ENCODE measurements at regions not wholly inside any gene's neighbourhood (a gene's known extent, or its start where the extent isn't known, plus 50 kb on each side); places are given as distances from the start of the nearest gene placed in this dataset.

DNA sequence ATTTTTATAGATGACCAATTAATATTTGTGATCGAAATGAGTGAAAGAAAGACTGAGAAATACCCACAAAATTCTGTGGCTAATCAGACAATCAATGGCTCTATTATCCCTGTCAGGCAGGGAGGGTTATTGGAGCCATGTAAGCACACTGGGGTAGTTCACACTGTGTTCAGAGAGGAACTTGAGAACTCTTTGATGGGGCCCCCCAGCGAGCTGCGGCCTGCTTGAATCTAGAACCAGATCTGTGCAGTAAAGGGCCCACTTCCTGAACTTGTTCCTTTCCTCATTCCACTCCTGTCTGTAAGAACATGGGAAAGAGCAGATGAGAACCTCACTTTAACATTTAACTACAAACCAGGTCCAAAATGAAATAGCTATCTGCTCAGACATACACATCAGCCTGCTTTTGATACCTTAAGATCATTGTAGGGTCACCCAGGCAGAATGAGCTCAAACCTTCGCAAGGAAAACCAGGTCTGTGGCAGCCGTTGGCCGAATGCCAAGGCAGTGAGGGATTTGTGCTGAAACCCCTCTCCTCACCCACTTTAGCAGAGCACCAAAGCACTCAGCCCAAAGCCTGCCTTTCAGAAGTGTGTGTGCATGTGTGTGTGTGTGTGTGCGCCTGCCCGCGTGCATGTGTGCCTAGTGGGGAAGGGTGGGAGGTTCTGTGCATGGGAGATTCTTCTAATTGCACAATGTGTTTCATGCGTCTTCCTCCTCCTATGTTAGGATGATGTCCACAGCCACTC lies 365.6 kb upstream of the MGMT start:
- no peak for DNase-seq (ENCODE audit: low read depth in 3 of 3)

DNA sequence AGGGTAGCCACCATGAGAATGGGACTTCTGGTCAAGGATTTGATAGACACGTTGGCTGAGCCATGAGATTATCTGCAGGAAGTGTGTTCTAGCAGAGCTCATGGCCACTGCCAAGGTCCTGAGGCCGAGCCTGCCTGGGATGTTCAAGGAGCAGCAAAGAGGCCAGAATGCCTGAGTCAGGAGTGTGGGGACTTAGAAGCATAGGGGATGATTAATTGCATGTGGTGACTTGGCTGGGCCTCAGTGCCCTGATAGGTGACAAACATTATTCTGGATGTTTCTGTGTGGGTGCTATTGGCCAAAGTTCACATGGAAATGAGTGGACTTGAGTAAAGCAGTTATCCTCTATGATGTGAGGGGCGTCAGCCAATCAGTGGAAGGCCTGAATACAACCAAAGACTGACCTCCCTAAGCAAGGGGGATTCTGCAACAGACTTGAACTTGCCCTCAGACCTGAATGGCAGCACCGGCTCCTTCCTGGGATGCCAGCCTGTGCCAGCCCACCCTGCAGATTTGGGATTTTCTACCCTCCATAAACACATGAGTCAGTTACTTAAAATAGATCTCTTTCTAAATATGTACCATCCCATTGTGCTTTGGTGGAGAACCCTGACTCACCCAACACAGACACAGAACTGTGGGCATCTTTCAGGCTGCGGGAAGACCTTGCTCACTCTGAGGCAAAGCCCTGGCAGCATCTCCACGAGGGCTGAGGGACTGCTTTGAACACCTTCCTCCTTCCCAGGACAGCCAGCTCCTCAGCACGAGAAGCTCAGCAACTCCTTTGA lies 363.9 kb upstream of the MGMT start:
- DNase-seq (ENCODE audit: low read depth in 3 of 3), result no peak

DNA sequence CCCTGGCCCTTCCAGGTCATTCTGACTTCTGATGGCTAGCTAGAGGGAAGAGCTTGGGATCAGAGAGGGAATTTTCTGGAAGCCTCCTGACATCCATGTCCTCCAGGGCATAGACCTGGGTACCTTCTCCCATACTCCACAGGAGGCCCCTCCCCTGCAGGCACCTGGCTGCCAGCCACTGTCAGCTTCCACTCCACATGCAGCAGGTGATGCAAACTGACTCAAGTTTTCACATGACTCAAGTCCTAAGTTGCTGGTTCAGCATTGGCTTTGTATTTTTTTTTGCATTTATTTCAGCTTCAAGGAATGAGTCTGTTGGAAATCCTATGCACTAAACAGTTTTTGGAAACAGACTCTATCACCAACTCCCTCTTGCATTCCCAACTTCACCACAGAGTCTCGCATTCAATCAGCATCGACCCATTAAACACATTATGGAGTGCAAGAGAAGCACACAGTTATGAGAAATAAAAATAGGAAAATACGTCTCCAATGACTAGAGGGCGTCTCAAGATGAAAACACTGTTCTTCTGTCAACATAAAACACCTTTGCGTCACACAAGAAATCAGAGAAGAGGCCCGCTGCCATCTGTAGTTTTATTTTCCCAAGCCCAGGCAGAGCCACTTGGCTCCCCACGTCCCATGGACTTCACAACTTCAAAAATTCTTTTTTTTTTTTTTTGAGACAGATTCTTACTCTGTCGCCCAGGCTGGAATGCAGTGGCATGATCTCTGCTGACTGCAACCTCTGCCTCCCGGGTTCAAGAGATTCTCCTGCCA lies 362.6 kb upstream of the MGMT start:
- DNase-seq (ENCODE audit: low read depth in 3 of 3), result no peak

DNA sequence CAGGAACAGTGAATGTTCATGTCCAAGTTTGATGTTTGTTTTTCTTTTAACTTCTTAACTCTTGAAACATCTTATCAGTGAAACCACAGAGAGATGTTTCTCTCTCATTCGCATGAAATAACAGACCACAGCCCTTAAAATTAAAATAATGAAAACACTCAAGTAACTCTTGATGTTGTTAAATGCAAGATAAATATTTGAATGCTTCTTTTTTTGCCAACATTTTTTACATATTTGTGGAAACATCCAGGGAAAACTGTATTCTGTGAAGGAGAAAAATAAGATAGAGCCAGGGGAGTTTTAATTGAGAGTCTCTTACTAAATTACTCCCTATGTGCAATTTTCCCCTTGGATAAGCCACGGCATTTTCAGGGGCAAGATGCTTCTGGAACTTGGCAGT lies 361.8 kb upstream of the MGMT start:
- DNase-seq (ENCODE audit: low read depth in 3 of 3), result no peak

DNA sequence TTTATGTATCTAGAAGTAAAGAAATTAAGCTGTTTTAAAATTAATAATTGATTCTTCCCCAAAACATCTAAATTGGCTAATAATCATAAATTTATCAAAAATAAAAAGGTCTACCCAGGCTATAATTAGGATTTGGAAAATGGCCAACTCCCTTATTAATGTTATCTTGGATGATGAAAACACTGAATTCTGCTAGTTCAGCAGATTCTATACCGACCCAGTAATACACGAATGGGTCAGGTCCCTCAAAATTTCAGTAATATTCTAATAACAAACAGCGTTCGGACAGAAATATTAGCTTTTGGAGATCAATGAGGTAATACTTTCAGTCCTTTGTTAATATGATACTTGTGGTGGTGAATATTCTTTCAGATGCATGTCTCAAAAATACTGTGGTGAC lies 360.7 kb upstream of the MGMT start:
- DNase-seq (ENCODE audit: low read depth in 3 of 3), result no peak

DNA sequence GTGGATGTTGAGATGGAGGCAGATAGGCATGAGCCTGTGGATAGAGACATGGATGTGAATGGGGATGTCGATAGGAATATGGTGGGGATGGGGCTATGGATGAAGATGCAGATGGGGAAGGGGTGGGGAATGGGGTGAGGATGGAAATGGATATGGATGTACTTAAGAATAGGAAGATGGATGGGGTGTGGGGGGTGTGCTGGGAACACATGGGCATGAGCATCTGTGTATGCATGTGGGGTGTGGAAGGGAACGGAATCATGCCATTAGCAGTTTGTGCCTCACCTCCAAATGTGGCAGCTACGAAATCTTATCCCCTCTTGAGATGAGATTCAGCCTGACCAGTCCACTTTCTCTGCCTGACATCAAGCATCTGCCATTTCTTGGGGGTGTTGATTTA lies 359.5 kb upstream of the MGMT start:
- DNase-seq (ENCODE audit: low read depth in 3 of 3), result no peak

DNA sequence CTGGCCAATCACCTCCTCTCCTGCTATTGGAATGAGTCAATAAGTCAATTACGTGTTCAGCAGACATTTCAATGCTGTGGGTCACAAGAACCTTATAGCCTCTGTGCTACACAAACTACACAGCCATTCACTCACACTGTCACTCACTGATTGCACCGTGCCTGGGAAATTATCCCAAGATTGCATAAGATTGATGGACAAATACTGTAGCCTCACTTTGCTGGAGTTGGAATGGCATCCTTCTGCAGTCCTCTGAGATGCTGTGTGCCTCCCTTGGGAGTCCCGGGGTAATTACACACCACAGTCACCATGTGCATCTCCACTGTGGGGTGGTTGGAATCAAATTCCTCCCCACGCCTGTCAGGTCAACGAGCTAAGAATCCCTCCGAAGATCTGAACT lies 358.7 kb upstream of the MGMT start:
- no peak for DNase-seq (ENCODE audit: low read depth in 3 of 3)

DNA sequence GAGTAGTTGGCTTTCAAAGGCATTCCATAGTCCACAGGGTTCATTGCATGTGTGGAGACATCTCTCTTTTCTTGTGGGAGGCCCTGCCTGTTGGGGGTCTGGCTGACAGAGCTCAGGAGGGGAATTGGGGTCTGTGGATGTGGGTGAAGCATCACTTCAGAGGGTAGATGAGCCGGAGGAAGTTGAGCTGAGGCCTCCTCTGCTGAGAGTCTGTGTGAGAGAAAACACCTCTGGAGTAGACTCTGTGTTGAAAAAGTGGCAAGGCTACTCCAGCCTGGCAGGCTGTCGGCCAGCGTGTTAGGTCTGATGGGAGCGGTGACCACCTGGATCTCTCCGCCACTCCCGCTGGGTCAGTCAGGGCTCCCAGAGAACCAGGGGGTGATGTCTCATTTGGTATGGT lies 358.0 kb upstream of the MGMT start:
- DNase-seq (ENCODE audit: low read depth in 3 of 3), result no peak

DNA sequence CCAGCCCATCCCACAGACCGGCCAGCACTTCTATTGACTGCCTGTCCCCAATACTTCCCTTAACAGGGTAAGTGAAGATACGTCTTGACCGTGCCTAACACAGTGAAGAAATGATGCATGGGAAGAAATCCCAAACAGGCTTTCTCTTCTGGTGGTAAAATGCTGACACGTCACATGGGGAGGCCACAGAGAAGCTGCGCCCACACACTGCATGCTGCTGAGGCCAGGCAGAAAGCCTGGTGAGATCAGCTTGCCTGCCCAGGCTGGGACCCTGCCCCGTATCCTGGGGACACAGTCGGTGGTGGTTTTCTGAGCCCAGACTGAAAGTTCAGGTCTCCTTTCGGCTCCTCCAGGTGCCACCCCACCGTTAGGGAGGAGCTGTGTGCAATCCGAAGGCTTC lies 356.3 kb upstream of the MGMT start:
- DNase-seq (ENCODE audit: low read depth in 3 of 3), result no peak

DNA sequence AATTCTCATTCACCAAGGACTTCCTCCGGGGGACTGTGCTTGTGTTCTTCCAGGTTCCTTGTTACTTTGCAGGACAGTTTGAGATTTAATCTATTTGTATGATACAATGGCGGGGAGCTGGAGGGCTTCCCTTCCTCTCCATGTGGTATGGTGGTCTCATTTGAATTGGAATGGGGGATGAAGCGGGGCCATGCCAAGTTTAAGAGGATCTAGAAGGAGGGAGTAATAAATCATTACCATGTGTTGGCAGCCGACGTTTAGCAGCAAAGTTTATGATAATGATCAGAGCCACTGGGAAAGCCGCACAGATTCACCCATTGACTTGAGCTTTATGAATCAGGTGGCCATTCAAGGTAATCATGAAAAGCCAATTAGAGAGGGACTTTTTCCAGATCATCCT lies 355.1 kb upstream of the MGMT start:
- DNase-seq (ENCODE audit: low read depth in 3 of 3), result no peak

DNA sequence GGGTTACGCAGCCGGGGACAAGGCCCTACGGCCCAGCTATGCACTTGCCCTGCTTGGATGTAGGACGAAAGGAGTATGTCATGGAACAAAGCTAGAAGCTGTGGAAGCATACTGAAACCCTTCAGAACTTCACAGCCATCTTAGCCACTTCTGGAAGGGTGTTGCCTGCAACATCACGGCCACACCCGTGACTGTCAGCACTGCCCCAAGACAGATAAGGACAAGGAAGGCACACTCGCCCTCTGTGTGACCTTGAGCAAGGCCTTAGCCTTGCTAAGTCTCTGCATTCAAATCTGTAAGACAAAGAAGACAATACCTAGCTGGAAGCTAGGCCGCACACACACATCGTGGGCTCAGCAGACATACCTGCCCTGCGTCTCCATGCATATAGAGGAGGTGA lies 352.5 kb upstream of the MGMT start:
- DNase-seq (ENCODE audit: low read depth in 3 of 3), result no peak

DNA sequence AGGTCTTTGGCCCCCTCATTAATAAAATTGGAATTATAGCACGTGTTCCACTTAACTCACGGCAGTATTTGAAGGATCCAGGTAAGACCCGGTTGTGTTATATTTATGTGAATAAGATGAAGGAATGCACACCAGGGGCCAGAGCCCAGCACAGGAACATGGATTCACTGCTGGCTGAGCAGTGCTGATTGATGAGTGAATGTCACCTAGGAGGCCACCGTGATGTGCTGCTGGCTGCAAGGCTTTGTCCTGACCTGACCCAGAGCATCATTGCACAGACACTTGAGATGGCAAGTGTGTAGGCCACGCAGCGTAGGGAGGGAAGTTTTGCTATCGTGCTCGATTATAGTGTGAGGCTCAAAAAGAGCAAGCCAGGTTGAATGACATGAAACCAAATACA lies 350.7 kb upstream of the MGMT start:
- no peak for DNase-seq (ENCODE audit: low read depth in 3 of 3)

DNA sequence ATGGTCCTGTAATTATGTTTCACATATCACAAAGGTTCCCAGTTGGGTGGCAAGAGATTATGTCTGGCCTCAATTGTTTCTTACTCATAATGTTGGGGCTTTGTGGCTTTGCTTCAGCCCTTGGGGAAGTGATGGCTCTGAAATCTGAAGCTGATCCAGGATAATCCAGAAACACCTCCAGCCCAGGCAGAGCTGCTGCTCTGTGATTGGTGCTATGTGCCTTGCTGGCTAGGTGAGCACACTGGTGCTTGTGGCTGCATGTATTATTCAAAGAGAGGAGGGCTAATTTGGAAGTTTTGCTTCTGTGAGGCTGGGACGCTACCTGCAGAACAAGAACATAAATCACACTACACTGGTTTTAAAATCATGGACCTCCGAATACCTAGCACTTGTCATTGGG lies 346.6 kb upstream of the MGMT start:
- DNase-seq (ENCODE audit: low read depth in 3 of 3), result no peak

DNA sequence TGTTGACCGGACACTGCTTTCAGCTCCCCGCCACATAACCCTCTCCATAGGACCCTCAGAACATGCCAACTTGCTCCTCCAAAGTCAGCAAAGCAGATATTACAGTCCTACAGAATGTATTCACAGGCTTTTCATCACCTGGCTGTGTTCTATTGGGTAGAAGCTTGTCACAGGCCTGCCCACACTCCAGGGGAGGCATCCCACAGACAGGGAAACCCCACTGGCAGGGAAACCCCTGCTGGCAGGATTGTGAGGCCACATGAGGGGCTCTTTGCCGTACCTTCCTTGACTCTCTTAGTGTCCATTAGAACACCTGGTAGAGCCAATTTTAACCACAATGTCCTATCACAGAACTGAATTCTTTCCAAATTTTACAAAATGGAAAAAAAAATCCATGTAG lies 344.2 kb upstream of the MGMT start:
- DNase-seq (ENCODE audit: low read depth in 3 of 3), result no peak

DNA sequence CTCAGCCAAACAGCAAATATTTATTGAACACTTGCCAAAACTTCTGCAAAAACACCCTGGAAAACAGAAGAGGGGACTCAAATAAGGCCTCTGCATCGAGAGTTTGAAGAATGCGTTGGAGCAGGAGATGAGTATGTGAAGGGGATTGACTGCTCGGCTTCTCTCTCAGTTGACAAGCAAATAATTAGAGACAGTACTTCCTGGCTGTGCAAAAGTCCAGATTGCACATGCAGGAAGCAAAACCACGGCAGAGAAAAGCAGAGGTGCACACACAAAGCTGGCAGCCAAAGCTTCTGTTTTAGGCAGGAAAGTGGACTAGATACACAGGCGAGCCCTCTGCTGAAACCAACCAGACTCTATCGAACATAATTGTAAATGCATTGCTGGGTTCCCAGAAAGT lies 343.6 kb upstream of the MGMT start:
- DNase-seq (ENCODE audit: low read depth in 3 of 3), result no peak

DNA sequence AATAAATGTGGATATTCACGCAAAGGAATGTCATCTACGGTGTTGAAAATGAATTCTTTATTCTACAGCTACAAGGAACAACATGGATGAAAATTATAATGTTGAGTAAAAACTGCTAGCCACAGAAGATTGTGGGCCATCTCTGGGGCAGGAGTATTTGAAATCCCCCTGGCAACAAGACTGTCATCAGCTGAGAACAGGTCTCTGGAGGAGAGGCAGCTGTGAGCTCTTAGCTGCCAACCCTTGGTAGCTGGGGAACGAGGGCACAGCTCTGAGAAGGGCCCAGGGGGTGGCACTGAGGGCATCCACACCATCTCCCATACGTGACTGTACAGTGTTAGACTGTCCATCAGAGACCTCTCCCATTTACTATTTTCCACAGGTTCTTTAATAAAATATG lies 340.1 kb upstream of the MGMT start:
- no peak for DNase-seq (ENCODE audit: low read depth in 3 of 3)

DNA sequence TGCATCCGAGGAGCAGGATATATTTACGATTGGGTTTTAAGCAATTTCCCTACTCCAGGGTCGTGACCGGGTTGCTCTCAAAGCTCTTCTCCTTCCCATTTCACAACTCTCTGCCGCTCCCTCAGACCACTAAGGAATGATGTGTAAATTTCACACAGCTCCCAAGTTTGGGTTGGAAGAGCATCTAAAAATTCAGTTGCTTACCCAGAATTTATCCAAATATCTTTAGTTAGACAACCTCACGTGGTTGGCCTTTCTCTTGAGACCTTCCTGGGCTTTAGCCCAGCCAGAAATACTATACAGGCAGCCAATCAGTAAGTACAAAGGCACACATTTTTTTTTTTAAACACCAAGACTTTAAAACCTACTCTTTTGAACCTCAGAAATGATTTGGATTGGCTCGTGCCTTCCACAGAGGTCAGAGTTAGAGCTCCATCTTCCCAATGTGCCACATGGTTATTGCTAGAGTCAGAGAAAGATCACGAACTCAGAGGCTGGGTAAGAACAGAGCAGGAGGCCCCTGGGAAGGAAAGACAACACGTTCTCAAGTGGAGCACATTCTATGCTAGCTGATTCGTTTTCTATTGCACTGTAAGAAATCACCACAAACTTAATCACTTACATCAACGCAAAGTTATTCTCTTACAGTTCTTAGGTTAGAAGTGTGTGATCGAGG lies 335.4 kb upstream of the MGMT start:
- DNase-seq (ENCODE audit: low read depth in 3 of 3), result no peak

DNA sequence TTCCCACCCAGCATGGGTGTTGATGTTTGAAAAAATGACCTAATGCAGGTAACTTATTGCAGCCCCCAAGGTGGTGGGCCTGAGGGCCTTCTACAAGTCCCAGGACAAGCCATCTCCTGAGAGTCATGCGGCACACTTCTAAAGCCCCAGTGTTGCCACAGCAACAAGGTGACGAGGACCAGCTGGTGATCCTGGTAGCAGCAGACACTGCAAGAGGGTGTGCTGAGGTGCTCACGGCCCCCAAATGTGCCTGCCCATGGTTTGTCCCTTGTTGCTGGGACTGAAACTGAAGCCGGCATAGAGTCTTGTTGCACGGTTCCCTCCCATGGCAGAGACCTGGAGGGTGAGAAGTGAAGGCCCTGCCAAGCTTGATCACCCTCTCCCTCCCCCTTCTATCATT lies 333.2 kb upstream of the MGMT start:
- DNase-seq (ENCODE audit: low read depth in 3 of 3), result no peak

DNA sequence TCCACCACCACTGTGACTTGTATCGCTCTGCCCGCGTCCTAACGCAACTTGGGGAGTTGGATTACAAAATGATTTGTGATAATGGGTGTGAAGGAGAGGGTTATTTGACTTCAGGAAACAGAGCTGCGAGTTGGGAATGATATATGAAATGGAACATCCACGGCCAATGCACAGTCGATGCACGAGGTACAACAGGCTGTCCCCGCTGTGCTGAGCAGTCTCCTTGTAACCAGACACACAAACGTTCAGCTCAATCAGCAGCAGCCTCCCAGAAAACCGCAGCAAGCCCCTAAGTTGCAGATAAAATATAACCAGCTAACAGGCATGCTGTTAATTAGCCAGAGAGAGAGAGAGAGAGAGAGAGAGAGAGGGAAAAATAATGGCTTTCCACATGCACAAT lies 332.7 kb upstream of the MGMT start:
- no peak for DNase-seq (ENCODE audit: low read depth in 3 of 3)

DNA sequence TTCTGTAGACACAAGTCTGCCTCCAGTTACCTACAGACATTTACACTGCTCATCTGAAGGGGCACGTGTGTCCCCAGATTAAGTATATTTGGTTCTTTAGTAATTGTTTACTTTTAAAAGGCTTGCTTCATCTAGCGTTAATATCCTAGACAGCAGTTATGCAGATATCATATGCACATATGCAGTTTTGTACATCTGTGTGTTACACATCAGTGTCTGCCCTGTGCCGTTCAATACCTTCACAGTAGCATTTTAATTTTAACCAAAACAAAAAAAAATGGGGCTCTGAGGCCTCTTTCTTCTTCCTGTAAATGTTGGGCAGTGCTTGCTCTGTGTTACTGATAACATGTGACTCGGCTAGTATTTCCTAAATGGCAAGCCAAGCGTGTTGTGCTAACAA lies 331.4 kb upstream of the MGMT start:
- DNase-seq (ENCODE audit: low read depth in 3 of 3), result no peak

DNA sequence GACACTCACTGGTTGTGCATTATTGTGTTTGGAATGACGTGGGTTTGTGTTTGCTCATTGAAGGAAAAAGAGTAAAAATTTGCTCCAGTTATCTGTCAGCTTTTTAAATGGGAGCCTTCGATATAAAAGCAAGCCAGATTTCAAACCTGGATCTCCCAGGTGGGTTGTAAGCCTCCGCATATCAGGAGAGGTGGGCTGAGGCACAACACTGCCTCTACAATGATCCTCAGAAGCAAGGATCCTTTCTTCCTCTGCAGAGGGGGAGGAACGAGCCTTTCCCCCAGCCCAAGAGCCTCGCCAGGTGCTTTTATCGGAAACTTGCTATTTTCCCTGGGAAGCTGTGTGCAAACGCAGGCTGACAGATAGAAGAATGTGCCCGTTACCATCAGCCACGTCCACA lies 331.0 kb upstream of the MGMT start:
- no peak for DNase-seq (ENCODE audit: low read depth in 3 of 3)

DNA sequence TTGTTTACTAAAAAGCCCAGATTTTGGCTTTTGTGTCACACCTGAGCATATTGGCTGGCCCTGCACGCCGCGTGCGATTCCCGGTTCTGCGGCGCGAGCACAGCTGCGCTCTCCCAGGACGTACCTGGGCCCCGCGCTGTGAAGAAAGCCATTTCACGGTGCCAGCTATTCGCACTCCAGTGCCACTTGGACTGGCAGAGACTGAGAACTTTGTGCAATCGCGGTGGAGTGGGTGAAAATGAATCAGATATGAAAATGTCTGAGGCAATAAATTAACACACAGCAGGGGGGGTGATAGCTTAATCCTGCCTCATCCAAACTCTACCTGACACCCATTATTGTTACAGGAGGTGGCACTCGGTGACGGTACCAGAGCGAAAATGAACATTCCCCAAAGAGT lies 330.1 kb upstream of the MGMT start:
- no peak for DNase-seq (ENCODE audit: low read depth in 3 of 3)
